Neural cell (in vitro differentiated cells): ENCODE measurements at regions not wholly inside any gene's neighbourhood (a gene's known extent, or its start where the extent isn't known, plus 50 kb on each side); places are given as distances from the start of the nearest gene placed in this dataset.

Source experiments
- H2AFZ ChIP-seq: fragments of 200-600, 300-800 bp; sonication (generic), shearing (Covaris generic); 2 replicates; pipeline ENCODE4 v1.6.0; 2014; ENCODE audit warnings: low read depth, mild to moderate bottlenecking, antibody characterized with exemption, low read length, moderate library complexity
- H3F3A ChIP-seq: fragments of 200-600 bp; shearing (Covaris generic); 2 replicates; pipeline ENCODE4 v1.6.1; 2016; ENCODE audit warnings: mild to moderate bottlenecking, moderate library complexity, mixed read lengths, antibody characterized with exemption, low read length; ENCODE audit not compliant: insufficient read depth, poor library complexity, severe bottlenecking
- H3K27ac ChIP-seq: fragments of 200-600, 300-800 bp; sonication (generic), shearing (Covaris generic); 2 replicates; pipeline ENCODE4 v1.5.1; 2014; ENCODE audit warnings: mild to moderate bottlenecking, low read length, moderate library complexity
- H3K27me3 ChIP-seq: fragments of 300-800, 200-600 bp; sonication (generic), shearing (Covaris generic); 2 replicates; pipeline ENCODE4 v1.6.0; 2014; ENCODE audit warnings: mild to moderate bottlenecking, low read depth, low read length, moderate library complexity; ENCODE audit not compliant: insufficient read depth
- H3K36me3 ChIP-seq: fragments of 300-800, 200-600 bp; sonication (generic), shearing (Covaris generic); 2 replicates; pipeline ENCODE4 v1.5.1; 2014; ENCODE audit warnings: mild to moderate bottlenecking, antibody characterized with exemption, low read length, moderate library complexity; ENCODE audit not compliant: insufficient read depth
- H3K4me2 ChIP-seq: fragments of 300-800, 200-600 bp; sonication (generic), shearing (Covaris generic); 2 replicates; pipeline ENCODE4 v1.6.0; 2014; ENCODE audit warnings: mild to moderate bottlenecking, low read length
- H3K4me3 ChIP-seq: fragments of 300-800, 200-600 bp; sonication (generic), shearing (Covaris generic); 2 replicates; pipeline ENCODE4 v1.5.1; 2014; ENCODE audit warnings: mild to moderate bottlenecking, low read length, moderate library complexity
- H3K79me2 ChIP-seq: fragments of 200-600 bp; shearing (Covaris generic); replicated peaks from 2 replicates; pipeline ENCODE4 v1.6.0; 2014; ENCODE audit warnings: mild to moderate bottlenecking, low read length, moderate library complexity; ENCODE audit not compliant: insufficient read depth
- H3K9ac ChIP-seq: fragments of 300-800, 200-600 bp; sonication (generic), shearing (Covaris generic); 2 replicates; pipeline ENCODE4 v1.6.1; 2016; ENCODE audit warnings: mild to moderate bottlenecking, low read length, mixed read lengths
- H3K9me2 ChIP-seq: fragments of 200-600 bp; shearing (Covaris generic); 2 replicates; pipeline ENCODE4 v1.6.1; 2016; ENCODE audit warnings: mild to moderate bottlenecking, low read length, mixed read lengths; ENCODE audit not compliant: insufficient read depth
- H3K9me3 ChIP-seq: fragments of 200-600, 300-800 bp; sonication (generic), shearing (Covaris generic); 2 replicates; pipeline ENCODE4 v1.6.1; 2016; ENCODE audit warnings: mild to moderate bottlenecking, mixed run types, low read length, moderate library complexity, mixed read lengths
- H4K20me1 ChIP-seq: fragments of 200-600 bp; shearing (Covaris generic); 2 replicates; pipeline ENCODE4 v1.6.1; 2016; ENCODE audit warnings: mild to moderate bottlenecking, mixed run types; ENCODE audit not compliant: insufficient read depth
- EP300 ChIP-seq: fragments of 450-650 bp; conservative IDR thresholded peaks from 2 replicates; pipeline ENCODE4 v1.6.1; 2014; ENCODE audit warnings: antibody characterized with exemption, mild to moderate bottlenecking, moderate library complexity; ENCODE audit not compliant: poor library complexity, severe bottlenecking
- EZH2 ChIP-seq: fragments of 200-600, 300-800 bp; shearing (Covaris generic), sonication (generic); IDR thresholded peaks from 2 replicates; pipeline ENCODE4 v1.6.1; 2014; ENCODE audit warnings: antibody characterized with exemption, low read length, borderline replicate concordance, mild to moderate bottlenecking; ENCODE audit not compliant: insufficient read depth, poor library complexity, severe bottlenecking
- MXI1 ChIP-seq: fragments of 450-650 bp; conservative IDR thresholded peaks from 2 replicates; pipeline ENCODE4 v1.6.1; 2014; ENCODE audit warnings: antibody characterized with exemption, mild to moderate bottlenecking; ENCODE audit not compliant: poor library complexity, severe bottlenecking
- POLR2AphosphoS5 ChIP-seq: IDR thresholded peaks from 2 replicates; pipeline ENCODE4 v1.6.1; 2012
- RAD21 ChIP-seq: fragments of 450-650 bp; conservative IDR thresholded peaks from 2 replicates; pipeline ENCODE4 v1.6.1; 2014; ENCODE audit warnings: antibody characterized with exemption, mild to moderate bottlenecking, moderate library complexity
- SMC3 ChIP-seq: fragments of 450-650 bp; conservative IDR thresholded peaks from 2 replicates; pipeline ENCODE4 v1.6.1; 2014; ENCODE audit warnings: antibody characterized with exemption, mild to moderate bottlenecking, moderate library complexity; ENCODE audit not compliant: poor library complexity
- TAF1 ChIP-seq: IDR thresholded peaks from 2 replicates; pipeline ENCODE4 v1.6.1; 2012; ENCODE audit warnings: low read depth
- TF ChIP-seq, protein P1 (sequence below): fragments of 450-650 bp; IDR thresholded peaks from 2 replicates; pipeline ENCODE4 v1.5.1; 2014; ENCODE audit warnings: antibody characterized with exemption, mild to moderate bottlenecking, moderate library complexity; ENCODE audit not compliant: poor library complexity, severe bottlenecking
- TF ChIP-seq, protein P2 (sequence below): IDR thresholded peaks from 2 replicates; pipeline ENCODE4 v1.6.1; 2012; ENCODE audit warnings: borderline replicate concordance

DNA sequence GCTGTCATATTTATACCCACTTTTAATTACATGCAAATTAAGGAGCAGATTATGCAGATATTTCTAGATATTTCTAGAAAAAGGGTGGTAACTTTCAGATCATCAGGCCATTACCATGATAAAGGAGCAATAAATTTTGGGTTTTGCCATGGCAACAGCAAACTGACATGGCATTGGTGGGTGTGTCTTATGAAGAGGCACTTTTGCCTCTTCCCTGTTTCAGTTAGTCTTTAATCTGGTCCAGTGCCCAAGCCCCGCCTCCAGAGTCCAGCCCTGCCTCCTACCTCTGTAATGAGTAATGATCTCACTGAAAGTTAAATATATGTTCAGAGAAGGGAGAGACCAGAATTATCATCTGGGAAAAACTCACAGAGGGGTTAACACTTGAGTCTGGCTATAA, 124.8 kb downstream of the SCG2 start:
- H3K9me2 ChIP-seq, result no peaks in the 10 kb centered on the region
- no peak overlapping the region for H2AFZ ChIP-seq
- no peak overlapping the region for H3K27ac ChIP-seq
- H3K36me3 ChIP-seq, result no peaks in the 10 kb centered on the region
- H3K27me3 ChIP-seq, result no peaks in the 10 kb centered on the region
- no peaks in the 10 kb centered on the region for H3K9me3 ChIP-seq
- no peak overlapping the region for H3K4me2 ChIP-seq
- TF ChIP-seq SMC3, result no peak
- TF ChIP-seq, protein P1, sequence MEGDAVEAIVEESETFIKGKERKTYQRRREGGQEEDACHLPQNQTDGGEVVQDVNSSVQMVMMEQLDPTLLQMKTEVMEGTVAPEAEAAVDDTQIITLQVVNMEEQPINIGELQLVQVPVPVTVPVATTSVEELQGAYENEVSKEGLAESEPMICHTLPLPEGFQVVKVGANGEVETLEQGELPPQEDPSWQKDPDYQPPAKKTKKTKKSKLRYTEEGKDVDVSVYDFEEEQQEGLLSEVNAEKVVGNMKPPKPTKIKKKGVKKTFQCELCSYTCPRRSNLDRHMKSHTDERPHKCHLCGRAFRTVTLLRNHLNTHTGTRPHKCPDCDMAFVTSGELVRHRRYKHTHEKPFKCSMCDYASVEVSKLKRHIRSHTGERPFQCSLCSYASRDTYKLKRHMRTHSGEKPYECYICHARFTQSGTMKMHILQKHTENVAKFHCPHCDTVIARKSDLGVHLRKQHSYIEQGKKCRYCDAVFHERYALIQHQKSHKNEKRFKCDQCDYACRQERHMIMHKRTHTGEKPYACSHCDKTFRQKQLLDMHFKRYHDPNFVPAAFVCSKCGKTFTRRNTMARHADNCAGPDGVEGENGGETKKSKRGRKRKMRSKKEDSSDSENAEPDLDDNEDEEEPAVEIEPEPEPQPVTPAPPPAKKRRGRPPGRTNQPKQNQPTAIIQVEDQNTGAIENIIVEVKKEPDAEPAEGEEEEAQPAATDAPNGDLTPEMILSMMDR, result no peak
- no peak for TF ChIP-seq EZH2
- TF ChIP-seq MXI1, result no peak
- no peak for TF ChIP-seq EP300
- TF ChIP-seq RAD21, result no peak
- TF ChIP-seq, protein P2, sequence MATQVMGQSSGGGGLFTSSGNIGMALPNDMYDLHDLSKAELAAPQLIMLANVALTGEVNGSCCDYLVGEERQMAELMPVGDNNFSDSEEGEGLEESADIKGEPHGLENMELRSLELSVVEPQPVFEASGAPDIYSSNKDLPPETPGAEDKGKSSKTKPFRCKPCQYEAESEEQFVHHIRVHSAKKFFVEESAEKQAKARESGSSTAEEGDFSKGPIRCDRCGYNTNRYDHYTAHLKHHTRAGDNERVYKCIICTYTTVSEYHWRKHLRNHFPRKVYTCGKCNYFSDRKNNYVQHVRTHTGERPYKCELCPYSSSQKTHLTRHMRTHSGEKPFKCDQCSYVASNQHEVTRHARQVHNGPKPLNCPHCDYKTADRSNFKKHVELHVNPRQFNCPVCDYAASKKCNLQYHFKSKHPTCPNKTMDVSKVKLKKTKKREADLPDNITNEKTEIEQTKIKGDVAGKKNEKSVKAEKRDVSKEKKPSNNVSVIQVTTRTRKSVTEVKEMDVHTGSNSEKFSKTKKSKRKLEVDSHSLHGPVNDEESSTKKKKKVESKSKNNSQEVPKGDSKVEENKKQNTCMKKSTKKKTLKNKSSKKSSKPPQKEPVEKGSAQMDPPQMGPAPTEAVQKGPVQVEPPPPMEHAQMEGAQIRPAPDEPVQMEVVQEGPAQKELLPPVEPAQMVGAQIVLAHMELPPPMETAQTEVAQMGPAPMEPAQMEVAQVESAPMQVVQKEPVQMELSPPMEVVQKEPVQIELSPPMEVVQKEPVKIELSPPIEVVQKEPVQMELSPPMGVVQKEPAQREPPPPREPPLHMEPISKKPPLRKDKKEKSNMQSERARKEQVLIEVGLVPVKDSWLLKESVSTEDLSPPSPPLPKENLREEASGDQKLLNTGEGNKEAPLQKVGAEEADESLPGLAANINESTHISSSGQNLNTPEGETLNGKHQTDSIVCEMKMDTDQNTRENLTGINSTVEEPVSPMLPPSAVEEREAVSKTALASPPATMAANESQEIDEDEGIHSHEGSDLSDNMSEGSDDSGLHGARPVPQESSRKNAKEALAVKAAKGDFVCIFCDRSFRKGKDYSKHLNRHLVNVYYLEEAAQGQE, result no peak
- TF ChIP-seq POLR2AphosphoS5, result no peak
- no peak for TF ChIP-seq TAF1
- H3K9ac ChIP-seq, result no peak overlapping the region
- H3K4me3 ChIP-seq, result no peak overlapping the region
- H3F3A ChIP-seq, result no peaks in the 10 kb centered on the region
- H4K20me1 ChIP-seq, result no peaks in the 10 kb centered on the region
- no peaks in the 10 kb centered on the region for H3K79me2 ChIP-seq

DNA sequence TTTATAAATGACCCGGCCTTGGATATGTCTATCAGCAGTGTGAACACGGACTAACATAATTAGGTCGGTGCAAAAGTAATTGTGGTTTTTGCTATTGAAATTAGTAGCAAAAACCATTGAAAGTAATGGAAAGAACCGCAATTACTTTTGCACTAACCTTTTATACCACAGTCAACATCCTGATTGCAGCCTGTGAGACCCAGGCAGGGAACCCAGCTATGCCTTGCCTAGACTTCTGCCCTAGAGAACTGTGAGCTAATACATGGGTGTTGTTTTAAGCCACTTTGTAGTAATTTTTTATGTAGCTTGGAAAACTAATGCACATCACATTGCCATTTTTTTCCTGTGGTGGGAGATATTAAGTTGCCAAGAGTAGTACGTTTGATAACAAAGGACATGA, 120.7 kb downstream of the SCG2 start:
- Histone ChIP-seq H3K27me3 (no peaks in the 10 kb centered on the region), H3K79me2 (no peaks in the 10 kb centered on the region), H3K4me3 (no peak overlapping the region), H3K9me3 (no peaks in the 10 kb centered on the region), H3K9ac (no peak overlapping the region), H3K36me3 (no peaks in the 10 kb centered on the region), H3K4me2 (no peak overlapping the region), H4K20me1 (no peaks in the 10 kb centered on the region), H2AFZ (no peak overlapping the region), H3F3A (no peaks in the 10 kb centered on the region), H3K9me2 (no peaks in the 10 kb centered on the region), H3K27ac (no peak overlapping the region)
- TF ChIP-seq, protein P1, result no peak
- TF ChIP-seq MXI1 (no peak), POLR2AphosphoS5 (no peak), TAF1 (no peak), RAD21 (no peak), EP300 (no peak), SMC3 (no peak), EZH2 (no peak)
- TF ChIP-seq, protein P2, result no peak
